HG03175 (cell line): ENCODE measurements at regions not wholly inside any gene's neighbourhood (a gene's known extent, or its start where the extent isn't known, plus 50 kb on each side); places are given as distances from the start of the nearest gene placed in this dataset.

Experiments
- ATAC-seq: cut with Tn5 transposase; IDR thresholded peaks from one replicate; pipeline ENCODE4 v1.9.1; 2021; ENCODE audit warnings: mild to moderate bottlenecking, moderate library complexity; ENCODE audit not compliant: unreplicated experiment

DNA sequence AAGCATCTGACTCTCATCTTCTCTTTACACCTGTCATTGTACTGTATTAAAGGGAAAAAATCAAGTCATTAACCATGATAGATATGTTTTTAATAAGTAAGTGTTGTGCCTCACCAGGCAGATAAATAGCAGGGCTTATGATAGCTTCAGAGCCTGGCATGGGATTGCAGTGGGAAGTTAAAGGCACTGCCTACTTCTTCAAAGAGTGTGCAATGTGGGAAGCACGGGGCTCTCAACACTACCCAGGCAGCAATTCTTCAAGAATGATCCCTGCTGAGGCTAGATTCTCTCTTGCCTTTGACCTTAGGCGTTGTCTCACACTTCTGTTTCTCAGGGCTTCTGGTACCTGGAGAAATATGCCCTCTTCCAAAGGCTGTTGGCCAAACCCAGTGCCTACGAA is 297.3 kb downstream of the MAF start:
- no peak for ATAC-seq

GRCh38 chr16:79302731-79303130 is 297.8 kb downstream of the MAF start:
- no peak for ATAC-seq

GRCh38 chr16:79301051-79301450 is 299.5 kb downstream of the MAF start:
- ATAC-seq = no peak

DNA sequence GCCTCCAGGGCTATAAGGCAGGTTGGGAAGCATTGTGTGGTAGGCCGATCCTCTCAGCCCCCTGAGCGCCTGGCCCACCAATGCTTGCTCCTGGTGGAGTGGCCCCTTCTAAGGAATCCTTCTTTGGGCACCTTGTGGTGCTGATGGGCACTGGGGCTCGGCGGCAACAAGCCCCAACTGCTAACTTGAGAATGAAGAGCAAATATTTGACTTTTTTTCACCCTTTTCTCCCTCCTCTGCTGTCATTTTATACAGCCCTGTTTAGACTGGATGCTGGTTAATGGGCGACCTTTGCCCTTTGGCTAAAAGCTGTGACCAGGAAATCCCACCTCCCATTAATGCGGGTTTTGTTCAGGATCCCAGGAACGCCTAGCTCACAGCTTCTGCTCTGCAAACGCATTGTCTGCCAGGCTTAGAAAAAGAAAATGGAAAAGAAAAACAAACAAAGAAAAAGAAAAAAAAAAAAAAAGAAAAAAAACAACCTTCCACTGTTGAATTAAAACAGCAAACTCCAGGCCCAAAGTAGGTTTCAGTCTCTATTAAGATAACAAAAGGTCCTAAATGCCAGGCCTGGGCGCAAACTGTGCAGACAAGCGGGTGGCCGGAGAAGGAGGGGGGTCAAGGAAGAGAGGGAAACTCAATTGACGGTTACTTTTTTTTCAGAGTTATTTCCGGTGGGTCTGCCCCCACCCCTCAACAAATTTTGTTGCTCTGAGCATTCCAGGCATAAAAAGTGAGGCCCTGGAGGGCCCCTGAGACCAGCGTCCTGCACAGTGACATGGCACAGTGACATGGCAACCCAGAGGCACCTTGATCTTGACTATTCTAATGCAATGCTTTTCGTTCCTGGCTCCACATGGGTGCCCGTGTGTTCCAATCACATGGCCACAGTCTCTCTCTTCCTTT is 301.4 kb downstream of the MAF start:
- no peak for ATAC-seq

- ATAC-seq = no peak
Measured at GRCh38 chr16:79298476-79298875, 302.1 kb downstream of the MAF start.

- no peak for ATAC-seq
Measured at GRCh38 chr16:79297805-79298204, 302.7 kb downstream of the MAF start.

DNA sequence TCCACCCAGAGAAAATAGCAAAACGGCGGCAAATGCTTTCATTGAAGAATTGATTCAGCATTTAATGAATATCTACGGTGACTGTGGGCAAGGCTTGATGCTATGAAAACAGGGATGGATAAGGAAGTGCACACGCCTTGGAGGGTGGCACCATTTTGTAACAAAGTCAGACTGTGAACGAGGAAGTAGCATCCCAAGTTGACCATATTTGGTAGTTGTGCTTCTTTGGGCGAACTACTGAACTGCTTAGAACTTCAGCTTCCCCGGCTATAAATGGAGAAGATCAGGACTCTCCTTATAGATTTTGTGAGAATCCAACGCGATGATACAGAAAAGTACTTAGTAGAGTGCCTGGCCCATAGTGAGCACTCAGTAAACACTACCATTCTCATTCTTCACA is 303.2 kb downstream of the MAF start:
- ATAC-seq = no peak

GRCh38 chr16:79296491-79296890 is 304.0 kb downstream of the MAF start:
- no peak for ATAC-seq

- no peak for ATAC-seq
Measured at GRCh38 chr16:79295746-79296145, 304.8 kb downstream of the MAF start.

DNA sequence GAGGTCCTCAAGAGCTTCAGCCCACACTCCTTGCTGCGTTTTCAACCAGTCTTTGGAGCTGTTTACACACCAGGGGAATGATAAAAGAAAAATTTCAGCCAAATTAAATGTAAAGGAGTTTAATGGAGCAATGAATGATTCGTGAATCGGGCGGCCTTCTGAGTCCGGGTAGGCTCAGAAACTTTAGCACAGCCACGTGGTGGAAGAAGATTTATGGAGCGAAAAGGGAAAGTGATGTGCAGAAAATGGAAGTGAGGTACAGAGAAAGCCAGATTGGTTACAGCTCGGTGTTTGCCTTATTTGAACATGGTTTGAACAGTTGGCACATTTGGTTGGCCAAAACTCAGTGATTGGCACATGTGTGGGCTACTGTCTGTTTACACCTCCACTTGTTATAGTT is 305.4 kb downstream of the MAF start:
- no peak for ATAC-seq

DNA sequence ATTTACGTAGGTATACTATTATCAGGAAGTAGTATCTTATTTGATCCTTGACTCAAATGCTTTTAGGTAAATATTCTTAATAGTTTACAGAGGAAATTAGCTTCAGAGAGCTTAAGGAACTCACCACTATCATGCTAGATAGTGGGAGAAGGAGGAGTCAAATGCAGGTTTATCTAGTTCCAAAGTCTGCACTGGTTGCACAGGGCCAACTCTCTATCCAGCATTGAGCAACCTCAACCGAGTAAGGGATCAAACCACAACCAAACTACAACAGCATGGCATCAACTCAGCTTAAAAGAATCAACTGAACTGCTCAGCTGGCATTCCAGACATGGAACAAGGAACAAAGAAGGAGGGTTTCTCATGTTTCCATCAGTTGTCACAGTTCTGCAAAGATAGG is 306.0 kb downstream of the MAF start:
- ATAC-seq = no peak

- ATAC-seq = no peak
Measured at GRCh38 chr16:79293836-79294460, 306.6 kb downstream of the MAF start.

- ATAC-seq = peak; percentile 50
Measured at GRCh38 chr16:79288066-79288465, 312.5 kb downstream of the MAF start.

DNA sequence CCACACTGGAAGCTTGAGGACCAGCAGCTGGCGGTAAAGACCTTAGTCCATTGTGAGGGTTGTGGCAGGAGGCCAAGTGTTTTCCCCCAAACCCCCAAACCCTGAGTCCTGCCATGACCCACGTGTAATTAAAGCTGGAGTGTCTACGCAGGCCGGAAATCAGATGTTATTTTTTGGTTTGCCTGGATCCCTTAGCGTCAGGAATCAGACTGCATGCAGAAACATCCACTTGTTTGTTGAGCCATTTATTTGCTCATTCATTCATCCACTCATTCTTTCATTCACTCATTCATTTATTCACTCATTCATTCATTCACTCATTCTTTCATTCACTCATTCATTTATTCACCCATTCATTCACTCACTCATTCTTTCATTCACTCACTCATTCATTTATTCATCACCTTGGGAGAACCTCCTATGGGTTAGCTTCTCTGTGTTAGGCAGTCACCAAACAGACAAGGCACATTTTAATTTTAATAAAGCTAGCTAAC is 313.1 kb downstream of the MAF start:
- peak; percentile 3 for ATAC-seq

DNA sequence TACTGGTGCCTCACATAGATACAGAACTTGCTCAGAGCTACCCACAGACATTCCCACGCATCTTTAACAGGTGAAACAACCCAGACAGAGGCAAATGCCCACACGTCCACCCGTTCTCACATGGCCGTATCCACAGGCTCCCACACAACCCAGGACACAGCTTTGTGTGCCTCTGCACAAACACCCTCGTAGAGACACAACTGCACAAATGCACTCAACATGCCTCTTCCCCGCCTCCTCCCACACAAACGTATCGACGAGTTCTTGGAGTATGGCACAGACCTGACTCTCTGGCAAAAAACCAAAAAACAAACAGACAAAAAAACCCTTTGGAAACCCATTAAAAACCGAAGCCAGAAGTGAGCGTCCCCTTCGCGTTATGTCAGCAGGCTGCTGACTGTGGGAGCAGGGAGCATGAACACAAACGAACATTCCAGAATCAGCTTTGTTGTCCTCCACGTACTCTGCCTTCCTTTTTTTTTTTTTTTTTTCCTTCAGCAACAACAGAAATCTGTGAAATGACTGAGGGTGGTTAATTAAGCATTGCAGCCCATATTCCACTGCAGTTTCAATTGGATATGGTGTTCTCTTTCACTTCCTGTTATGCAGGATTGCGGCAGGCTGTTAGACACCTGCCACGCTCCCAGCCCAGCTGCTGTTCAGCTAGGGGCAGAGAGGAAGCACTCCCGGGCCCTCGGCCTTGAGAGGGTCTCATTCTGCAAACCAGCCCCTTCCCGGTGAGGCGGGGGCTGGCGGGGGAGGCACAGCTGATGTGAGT is 313.7 kb downstream of the MAF start:
- ATAC-seq = peak; percentile 90

- ATAC-seq = no peak
Measured at GRCh38 chr16:79284766-79285165, 315.8 kb downstream of the MAF start.

- peak; percentile 31 for ATAC-seq
Measured at GRCh38 chr16:79283578-79283977, 317.0 kb downstream of the MAF start.

- no peak for ATAC-seq
Measured at GRCh38 chr16:79282806-79283205, 317.7 kb downstream of the MAF start.

DNA sequence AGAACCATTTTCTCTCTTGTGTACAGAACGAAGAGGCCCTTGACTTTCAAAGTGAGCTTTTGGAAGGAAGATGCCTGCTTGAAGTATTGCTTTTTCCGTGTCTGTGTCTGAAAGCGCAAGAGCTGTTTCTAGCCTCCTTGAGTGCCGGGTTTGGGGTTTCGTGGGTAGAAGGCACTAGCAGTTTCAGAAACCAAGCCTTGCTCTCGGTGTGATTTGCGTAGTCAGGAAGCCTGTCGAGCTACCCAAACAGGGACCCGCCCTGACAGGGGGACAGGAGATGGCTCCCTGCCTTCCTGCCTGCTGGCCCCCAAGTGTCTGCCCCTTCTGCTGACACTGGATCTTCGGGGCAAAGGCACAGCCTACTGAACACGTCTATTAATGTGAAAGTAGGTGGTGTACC is 322.0 kb downstream of the MAF start:
- ATAC-seq = peak; percentile 46

- no peak for ATAC-seq
Measured at GRCh38 chr16:79276501-79276900, 324.0 kb downstream of the MAF start.

DNA sequence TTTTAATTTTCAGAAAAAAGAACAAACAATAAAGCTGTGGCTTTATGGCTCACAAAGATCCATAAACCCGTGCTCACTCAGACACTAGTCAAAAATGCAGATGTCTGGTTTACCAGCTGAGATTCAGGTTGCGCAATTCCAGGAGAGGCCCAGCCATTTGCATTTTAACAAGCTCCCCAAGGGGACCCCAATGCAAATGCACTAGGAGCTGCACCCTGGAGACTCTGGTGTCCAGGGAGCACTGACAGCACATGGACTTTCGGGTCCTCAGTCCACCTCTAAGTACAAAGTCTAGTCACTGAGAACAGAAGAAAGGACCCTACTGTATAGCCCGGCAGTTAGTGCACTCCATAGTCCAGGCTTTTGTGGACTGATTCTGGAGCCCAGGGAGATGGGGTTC is 326.3 kb downstream of the MAF start:
- ATAC-seq = no peak
